WTC11 (cell line): ENCODE measurements at regions not wholly inside any gene's neighbourhood (a gene's known extent, or its start where the extent isn't known, plus 50 kb on each side); places are given as distances from the start of the nearest gene placed in this dataset.

Experiments
- ATAC-seq: fragments of 200-7000 bp; cut with Tn5 transposase; 2 replicates; pipeline ENCODE4 v1.10.0; 2021; ENCODE audit warnings: mild to moderate bottlenecking, moderate library complexity
- CTCF ChIA-PET: fragments of 300-600 bp; sonication (Branson Sonifier 250); formaldehyde crosslinking; loops from one replicate; lab custom pipeline; 2021; ENCODE audit warnings: antibody characterized with exemption; lab: Charles Lee
- POLR2A ChIA-PET: fragments of 350-600 bp; sonication (Branson Sonifier 250); formaldehyde crosslinking; loops from one replicate; lab custom pipeline; 2021; ENCODE audit warnings: antibody characterized with exemption; lab: Charles Lee
- DNase-seq: peaks from one replicate; pipeline ENCODE4 v3.0.0; 2021; ENCODE audit warnings: low spot score
- H3K27ac Mint-ChIP-seq: 2 replicates; pipeline ENCODE4 v1.8.0; 2021; ENCODE audit warnings: mixed read lengths
- H3K27me3 Mint-ChIP-seq: 2 replicates; pipeline ENCODE4 v1.8.0; 2021; ENCODE audit warnings: low read depth, mild to moderate bottlenecking, moderate library complexity, mixed read lengths
- H3K36me3 Mint-ChIP-seq: 2 replicates; pipeline ENCODE4 v1.8.0; 2021; ENCODE audit warnings: mixed read lengths
- H3K4me1 Mint-ChIP-seq: 2 replicates; pipeline ENCODE4 v1.8.0; 2022; ENCODE audit warnings: mixed read lengths
- H3K4me3 Mint-ChIP-seq: 2 replicates; pipeline ENCODE4 v1.8.0; 2021; ENCODE audit warnings: mild to moderate bottlenecking, moderate library complexity, mixed read lengths
- H3K9me3 Mint-ChIP-seq: 2 replicates; pipeline ENCODE4 v1.8.0; 2021; ENCODE audit warnings: mixed read lengths
- ATF1 ChIP-seq: sonication (generic); formaldehyde crosslinking; IDR thresholded peaks from 2 replicates; pipeline ENCODE4 v1.8.1; 2023; ENCODE audit warnings: mild to moderate bottlenecking, moderate library complexity, missing genetic modification reagents
- CREB1 ChIP-seq: sonication (generic); formaldehyde crosslinking; IDR thresholded peaks from 2 replicates; pipeline ENCODE4 v1.8.0; 2023; ENCODE audit warnings: mild to moderate bottlenecking, missing genetic modification reagents
- ERG ChIP-seq: fragments of 250-450 bp; sonication (Bioruptor Pico); IDR thresholded peaks from 2 replicates; pipeline ENCODE4 v1.8.0; 2021; ENCODE audit warnings: mild to moderate bottlenecking
- KAT7 ChIP-seq: sonication (generic); formaldehyde crosslinking; IDR thresholded peaks from 2 replicates; pipeline ENCODE4 v1.8.1; 2023; ENCODE audit warnings: missing genetic modification reagents, mild to moderate bottlenecking, borderline replicate concordance
- NR1H2 ChIP-seq: sonication (generic); formaldehyde crosslinking; IDR thresholded peaks from 2 replicates; pipeline ENCODE4 v1.9.0; 2021; ENCODE audit warnings: mild to moderate bottlenecking, moderate library complexity, missing genetic modification reagents
- NR2C2 ChIP-seq: sonication (generic); formaldehyde crosslinking; IDR thresholded peaks from 2 replicates; pipeline ENCODE4 v1.8.0; 2022; ENCODE audit warnings: mild to moderate bottlenecking, missing genetic modification reagents
- RORB ChIP-seq: fragments of 250-450 bp; sonication (Bioruptor Pico); IDR thresholded peaks from 2 replicates; pipeline ENCODE4 v1.9.0; 2021; ENCODE audit warnings: mild to moderate bottlenecking
- ZBTB43 ChIP-seq: sonication (generic); formaldehyde crosslinking; IDR thresholded peaks from 2 replicates; pipeline ENCODE4 v1.8.1; 2023; ENCODE audit warnings: mild to moderate bottlenecking, missing genetic modification reagents
- ZNF232 ChIP-seq: sonication (generic); formaldehyde crosslinking; IDR thresholded peaks from 2 replicates; pipeline ENCODE4 v1.8.0; 2022; ENCODE audit warnings: mild to moderate bottlenecking, missing genetic modification reagents
- ZNF281 ChIP-seq: sonication (generic); formaldehyde crosslinking; IDR thresholded peaks from 2 replicates; pipeline ENCODE4 v1.8.0; 2023; ENCODE audit warnings: mild to moderate bottlenecking, missing genetic modification reagents
- ZNF532 ChIP-seq: fragments of 250-450 bp; sonication (Bioruptor Pico); IDR thresholded peaks from 2 replicates; pipeline ENCODE4 v1.9.0; 2021; ENCODE audit warnings: mild to moderate bottlenecking, borderline replicate concordance
- TF ChIP-seq, protein P1 (sequence below): sonication (generic); formaldehyde crosslinking; IDR thresholded peaks from 2 replicates; pipeline ENCODE4 v1.8.1; 2022; ENCODE audit warnings: missing genetic modification reagents, borderline replicate concordance
- TF ChIP-seq, protein P2 (sequence below): fragments of 250-450 bp; sonication (Bioruptor Pico); IDR thresholded peaks from 2 replicates; pipeline ENCODE4 v1.9.0; 2021; ENCODE audit warnings: mild to moderate bottlenecking

DNA sequence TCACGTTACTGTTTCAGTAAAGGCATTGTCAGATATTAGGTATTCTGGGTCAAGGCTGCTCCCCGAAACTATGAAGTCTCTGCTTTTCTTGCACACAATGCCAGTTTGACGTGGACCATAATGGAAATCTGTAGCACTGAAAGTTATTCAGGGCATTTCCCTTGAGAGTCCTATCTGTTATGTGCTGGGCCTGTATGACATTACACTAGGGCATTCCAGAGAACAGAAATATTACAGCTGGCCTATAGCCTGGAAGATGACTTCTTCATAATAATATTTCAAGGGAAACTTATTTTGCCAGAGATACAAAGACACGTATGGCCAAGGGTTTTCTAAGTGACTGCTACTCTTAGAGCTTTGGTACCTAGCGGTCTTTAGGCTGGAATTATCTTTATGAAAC is 613.6 kb upstream of the CBLB start:
- Mint-ChIP-seq H3K9me3 (peaks cover 33% of the 10 kb centered on the region), H3K36me3 (peaks cover 13% of the 10 kb centered on the region), H3K27me3 (no peaks in the 10 kb centered on the region)
- ChIA-PET CTCF (no interaction called here), POLR2A (no interaction called here)
- TF ChIP-seq, protein P1, sequence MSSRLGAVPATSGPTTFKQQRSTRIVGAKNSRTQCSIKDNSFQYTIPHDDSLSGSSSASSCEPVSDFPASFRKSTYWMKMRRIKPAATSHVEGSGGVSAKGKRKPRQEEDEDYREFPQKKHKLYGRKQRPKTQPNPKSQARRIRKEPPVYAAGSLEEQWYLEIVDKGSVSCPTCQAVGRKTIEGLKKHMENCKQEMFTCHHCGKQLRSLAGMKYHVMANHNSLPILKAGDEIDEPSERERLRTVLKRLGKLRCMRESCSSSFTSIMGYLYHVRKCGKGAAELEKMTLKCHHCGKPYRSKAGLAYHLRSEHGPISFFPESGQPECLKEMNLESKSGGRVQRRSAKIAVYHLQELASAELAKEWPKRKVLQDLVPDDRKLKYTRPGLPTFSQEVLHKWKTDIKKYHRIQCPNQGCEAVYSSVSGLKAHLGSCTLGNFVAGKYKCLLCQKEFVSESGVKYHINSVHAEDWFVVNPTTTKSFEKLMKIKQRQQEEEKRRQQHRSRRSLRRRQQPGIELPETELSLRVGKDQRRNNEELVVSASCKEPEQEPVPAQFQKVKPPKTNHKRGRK (CRISPR knock-in tag): no peak
- TF ChIP-seq ATF1 (CRISPR knock-in tag) (no peak), CREB1 (CRISPR knock-in tag) (no peak)
- TF ChIP-seq, protein P2, sequence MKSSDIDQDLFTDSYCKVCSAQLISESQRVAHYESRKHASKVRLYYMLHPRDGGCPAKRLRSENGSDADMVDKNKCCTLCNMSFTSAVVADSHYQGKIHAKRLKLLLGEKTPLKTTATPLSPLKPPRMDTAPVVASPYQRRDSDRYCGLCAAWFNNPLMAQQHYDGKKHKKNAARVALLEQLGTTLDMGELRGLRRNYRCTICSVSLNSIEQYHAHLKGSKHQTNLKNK (CRISPR knock-in tag): no peak
- TF ChIP-seq, all 79 proteins: peak for 0
- Mint-ChIP-seq H3K4me3 (no peak overlapping the region), H3K4me1 (peaks cover 36% of the 10 kb centered on the region), H3K27ac (no peak overlapping the region)
- DNase-seq (no peak), ATAC-seq (no peak)

DNA sequence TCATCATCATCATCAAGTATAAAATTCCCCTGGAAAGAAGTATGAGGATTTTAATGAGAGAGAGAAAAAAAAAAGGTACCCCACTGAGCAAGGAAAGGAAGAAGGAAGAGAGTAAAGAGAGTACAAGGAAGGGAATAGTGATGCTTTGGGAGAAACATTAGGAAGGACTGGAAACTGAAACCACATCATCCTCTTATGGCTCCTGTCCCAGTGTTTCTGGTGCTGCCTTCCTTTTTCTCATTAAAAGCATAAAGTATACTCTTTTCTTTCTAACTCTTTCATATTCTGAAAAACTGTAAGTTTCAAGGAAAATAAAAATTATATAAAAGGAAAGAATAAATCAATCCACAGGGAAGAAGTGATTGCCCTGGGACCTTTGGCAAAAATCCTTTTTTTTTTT is 616.4 kb upstream of the CBLB start:
- Mint-ChIP-seq H3K27ac (no peak overlapping the region), H3K9me3 (peaks cover 10% of the 10 kb centered on the region), H3K36me3 (peaks cover 3% of the 10 kb centered on the region), H3K4me3 (no peak overlapping the region), H3K4me1 (peaks cover 32% of the 10 kb centered on the region), H3K27me3 (no peaks in the 10 kb centered on the region)
- CTCF ChIA-PET: no interaction called here
- DNase-seq (no peak), ATAC-seq (no peak)
- POLR2A ChIA-PET: no interaction called here
- TF ChIP-seq ZBTB43 (no peak), ZNF232 (CRISPR knock-in tag) (no peak), KAT7 (CRISPR knock-in tag) (no peak), NR2C2 (CRISPR knock-in tag) (no peak), NR1H2 (CRISPR knock-in tag) (no peak), ATF1 (CRISPR knock-in tag) (no peak), ERG (no peak), ZNF281 (CRISPR knock-in tag) (no peak), RORB (CRISPR knock-in tag) (no peak), ZNF532 (no peak)
- TF ChIP-seq, protein P1 (CRISPR knock-in tag): no peak
